DOHH2 (cell line): ENCODE measurements at regions not wholly inside any gene's neighbourhood (a gene's known extent, or its start where the extent isn't known, plus 50 kb on each side); places are given as distances from the start of the nearest gene placed in this dataset.

ENCODE experiments used
- CTCF ChIP-seq: fragments of 200-600 bp; sonication (generic); IDR thresholded peaks from one replicate; pipeline ENCODE4 v1.5.1; 2014; ENCODE audit warnings: antibody characterized with exemption, mild to moderate bottlenecking, low read depth, low read length; ENCODE audit not compliant: poor library complexity, severe bottlenecking
- EZH2phosphoT487 ChIP-seq: fragments of 200-600 bp; sonication (generic); IDR thresholded peaks from 2 replicates; pipeline ENCODE4 v1.6.1; 2017; ENCODE audit warnings: borderline replicate concordance, mild to moderate bottlenecking, antibody characterized with exemption, low read length, moderate library complexity, mixed read lengths

GRCh38 chr11:92682136-92682535 lies 287.3 kb upstream of the MTNR1B start:
- TF ChIP-seq CTCF (no peak), EZH2phosphoT487 (no peak)
